IMR-90 (cell line): ENCODE measurements at regions not wholly inside any gene's neighbourhood (a gene's known extent, or its start where the extent isn't known, plus 50 kb on each side); places are given as distances from the start of the nearest gene placed in this dataset.

Experiments used
- ATAC-seq: fragments of 200-7000 bp; cut with Tn5 transposase; 2 replicates; pipeline ENCODE4 v1.9.1; 2020; ENCODE audit warnings: low read depth, mild to moderate bottlenecking, moderate library complexity
- BruUV-seq: library from RNA; stranded (reverse); fragments of 400-500 nt; replicated peaks from 2 replicates; lab custom pipeline; 2021; lab: Mats Ljungman, UMichigan
- CTCF ChIA-PET: fragments of 300-600 bp; formaldehyde crosslinking; extraction: SDS; loops from one replicate; lab custom pipeline; 2021; ENCODE audit warnings: antibody characterized with exemption; lab: Yijun Ruan, JAX
- POLR2A ChIA-PET: fragments of 300-600 bp; sonication (Branson Sonifier 250); formaldehyde crosslinking; loops from one replicate; lab custom pipeline; 2022; ENCODE audit warnings: antibody characterized with exemption; ENCODE audit not compliant: unreplicated experiment; lab: Charles Lee
- DNase-seq: peaks from one replicate; pipeline ENCODE4 v3.0.0; 2013
- H2AFZ ChIP-seq: replicated peaks from 2 replicates; pipeline ENCODE3; 2013; ENCODE audit warnings: low read length, mild to moderate bottlenecking; ENCODE audit not compliant: poor library complexity
- H2AK5ac ChIP-seq: 2 replicates; pipeline ENCODE4 v1.6.1; 2013; ENCODE audit warnings: low read depth, low read length, inconsistent platforms
- H2AK9ac ChIP-seq: replicated peaks from 2 replicates; pipeline ENCODE3; 2013; ENCODE audit warnings: mild to moderate bottlenecking, low read depth, low read length, moderate library complexity; ENCODE audit not compliant: poor library complexity
- H2BK120ac ChIP-seq: 2 replicates; pipeline ENCODE4 v1.6.1; 2013; ENCODE audit warnings: low read depth, low read length, inconsistent platforms
- H2BK15ac ChIP-seq: 3 replicates; pipeline ENCODE4 v1.6.1; 2013; ENCODE audit warnings: low read depth, low read length, inconsistent platforms
- H2BK20ac ChIP-seq: 2 replicates; pipeline ENCODE4 v1.6.1; 2013; ENCODE audit warnings: low read depth, mild to moderate bottlenecking, inconsistent platforms, low read length, moderate library complexity
- H2BK5ac ChIP-seq: 2 replicates; pipeline ENCODE4 v1.6.1; 2013; ENCODE audit warnings: mild to moderate bottlenecking, low read depth, low read length, inconsistent platforms; ENCODE audit not compliant: poor library complexity, severe bottlenecking
- H3K14ac ChIP-seq: replicated peaks from 2 replicates; pipeline ENCODE4 v1.6.1; 2013; ENCODE audit warnings: low read depth, low read length, inconsistent platforms
- H3K18ac ChIP-seq: 2 replicates; pipeline ENCODE4 v1.6.1; 2013; ENCODE audit warnings: low read depth, low read length, control low read depth
- H3K23ac ChIP-seq: 2 replicates; pipeline ENCODE4 v1.6.1; 2013; ENCODE audit warnings: low read depth, low read length, inconsistent platforms
- H3K27ac ChIP-seq: 2 replicates; pipeline ENCODE4 v1.5.1; 2013; ENCODE audit warnings: mild to moderate bottlenecking, control low read depth, low read length; ENCODE audit not compliant: insufficient read depth
- H3K27me3 ChIP-seq: 2 replicates; pipeline ENCODE4 v1.6.1; 2013; ENCODE audit warnings: low read length; ENCODE audit not compliant: control insufficient read depth, insufficient read depth
- H3K36me3 ChIP-seq: 2 replicates; pipeline ENCODE4 v1.6.1; 2013; ENCODE audit warnings: low read length, mixed read lengths; ENCODE audit not compliant: control insufficient read depth, insufficient read depth
- H3K4ac ChIP-seq: 2 replicates; pipeline ENCODE4 v1.6.1; 2013; ENCODE audit warnings: low read depth, low read length, inconsistent platforms
- H3K4me1 ChIP-seq: 2 replicates; pipeline ENCODE4 v1.6.1; 2013; ENCODE audit warnings: low read length, mixed read lengths; ENCODE audit not compliant: control insufficient read depth, insufficient read depth
- H3K4me2 ChIP-seq: 2 replicates; pipeline ENCODE4 v1.6.1; 2013; ENCODE audit warnings: low read depth, mild to moderate bottlenecking, control low read depth, low read length, moderate library complexity
- H3K4me3 ChIP-seq: 2 replicates; pipeline ENCODE4 v1.5.1; 2013; ENCODE audit warnings: low read depth, mild to moderate bottlenecking, control low read depth, low read length, moderate library complexity; ENCODE audit not compliant: insufficient read depth
- H3K56ac ChIP-seq: 2 replicates; pipeline ENCODE4 v1.6.1; 2013; ENCODE audit warnings: low read length, inconsistent platforms; ENCODE audit not compliant: insufficient read depth; ENCODE audit errors: extremely low read depth
- H3K79me1 ChIP-seq, 2 experiments: 2 replicates each; pipeline ENCODE4 v1.6.1; 2013; ENCODE audit warnings: low read length in 2 of 2, inconsistent platforms in 1 of 2, low read depth in 1 of 2
- H3K9ac ChIP-seq: 2 replicates; pipeline ENCODE4 v1.6.1; 2013; ENCODE audit warnings: low read depth, low read length, control low read depth
- H3K9me1 ChIP-seq: 2 replicates; pipeline ENCODE4 v1.6.1; 2013; ENCODE audit warnings: low read length, inconsistent platforms; ENCODE audit not compliant: insufficient read depth
- H3K9me3 ChIP-seq: 2 replicates; pipeline ENCODE4 v1.6.1; 2013; ENCODE audit warnings: low read length; ENCODE audit not compliant: control insufficient read depth, insufficient read depth
- H4K20me1 ChIP-seq: 2 replicates; pipeline ENCODE4 v1.6.1; 2013; ENCODE audit warnings: low read length, inconsistent platforms; ENCODE audit not compliant: insufficient read depth
- H4K5ac ChIP-seq: 2 replicates; pipeline ENCODE4 v1.6.1; 2013; ENCODE audit warnings: mild to moderate bottlenecking, low read depth, low read length, control low read depth
- H4K8ac ChIP-seq, 2 experiments: 2 replicates each; pipeline ENCODE4 v1.6.1; 2013; ENCODE audit warnings: low read depth in 2 of 2, low read length in 2 of 2, control low read depth in 1 of 2, inconsistent platforms in 1 of 2
- H4K91ac ChIP-seq: 2 replicates; pipeline ENCODE4 v1.6.1; 2013; ENCODE audit warnings: low read depth, low read length, inconsistent platforms; ENCODE audit not compliant: insufficient read depth
- MAZ ChIP-seq: IDR thresholded peaks from 2 replicates; pipeline ENCODE4 v1.6.1; 2012; ENCODE audit warnings: low read depth, mild to moderate bottlenecking, low read length, improper control_type of control experiment, moderate library complexity, borderline replicate concordance
- RCOR1 ChIP-seq: IDR thresholded peaks from 2 replicates; pipeline ENCODE4 v1.6.1; 2012; ENCODE audit warnings: mild to moderate bottlenecking, low read length, improper control_type of control experiment; ENCODE audit not compliant: insufficient replicate concordance
- WGBS, 2 experiments: methylation state at CpG; one replicate each; pipeline versions ENCODE4 v1.1.5 to v1.1.7; 2013; ENCODE audit warnings: missing lambda C conversion rate in 2 of 2; ENCODE audit not compliant: insufficient read length in 1 of 2; ENCODE audit errors: extremely low coverage in 2 of 2; 5-methylcytosine and 5-hydroxymethylcytosine counted together
- dilution Hi-C: fragments of 300-500 bp; cut with HindIII; formaldehyde crosslinking; loops from one replicate; pipeline ENCODE4 v1.14.3; 2018; ENCODE audit warnings: low sequenced_read_pairs; ENCODE audit not compliant: unreplicated experiment
- in situ Hi-C: fragments of 300-500 bp; cut with MboI; formaldehyde crosslinking; loops from 3 replicates; pipeline ENCODE4 v1.14.3; 2019; ENCODE audit warnings: low sequenced_read_pairs, inconsistent platforms, mixed read lengths
- intact Hi-C: fragments of 100-400 bp; cut with micrococcal nuclease; formaldehyde crosslinking; loops from 2 replicates; pipeline ENCODE4 v1.10.0; 2022
- TF ChIP-seq, protein P1 (sequence below): fragments of 150-350 bp; IDR thresholded peaks from 2 replicates; pipeline ENCODE4 v1.6.1; 2016; ENCODE audit warnings: low read depth, mild to moderate bottlenecking, low read length, moderate library complexity, borderline replicate concordance

DNA sequence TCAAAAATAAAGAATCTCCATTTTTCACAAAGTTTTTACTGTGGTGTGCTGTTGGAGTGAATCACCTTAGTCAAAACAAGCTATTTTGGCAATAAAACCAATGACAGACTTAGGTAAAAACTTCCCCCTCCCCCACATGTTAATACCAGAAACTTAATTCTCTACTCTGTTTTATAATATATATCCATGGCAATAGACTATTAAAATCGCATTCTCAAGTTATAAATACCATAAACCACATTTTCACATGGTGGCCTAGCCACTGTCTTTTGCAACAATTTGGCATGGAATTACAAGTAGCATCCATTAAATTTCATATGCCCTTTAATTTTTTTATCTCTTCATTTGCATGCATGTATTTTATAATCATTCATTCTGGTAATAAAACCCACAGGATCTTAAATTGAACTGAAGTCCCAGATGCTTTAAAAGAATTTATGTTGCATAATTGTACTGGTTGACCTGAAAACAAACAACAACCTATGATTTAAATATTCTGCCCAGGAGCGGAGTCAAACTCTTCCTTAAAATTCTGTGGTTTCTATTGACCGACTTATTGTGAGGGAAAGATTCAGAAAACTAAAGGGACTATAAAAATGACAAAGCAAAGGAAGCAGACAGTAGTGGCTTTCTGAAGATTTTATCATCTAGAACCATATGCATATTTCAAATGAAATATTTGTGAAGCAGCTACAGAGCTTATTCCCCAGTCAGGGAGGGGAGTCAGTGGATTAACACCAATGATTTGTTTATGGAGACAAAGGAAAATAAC lies 229.0 kb upstream of the TBL1XR1 start:
- no peak overlapping the region for H3K4me2 ChIP-seq

More for the DNA sequence above, 229.0 kb upstream of the TBL1XR1 start:
- dilution Hi-C loops (no loop called here), intact Hi-C loops (no loop called here), in situ Hi-C loops (no loop called here)
- H2BK120ac ChIP-seq = no peak overlapping the region
- H2BK5ac ChIP-seq = no peak overlapping the region
- no peak overlapping the region for H3K56ac ChIP-seq
- H2AK5ac ChIP-seq = no peak overlapping the region
- no peaks in the 10 kb centered on the region; the same call in 1 of the 2 replicates for H3K9me3 ChIP-seq
- H2BK20ac ChIP-seq = no peak overlapping the region
- ChIA-PET CTCF (no interaction called here), POLR2A (no interaction called here)
- H2AFZ ChIP-seq = no peak overlapping the region
- no peaks in the 10 kb centered on the region for H3K4me1 ChIP-seq
- H3K18ac ChIP-seq = no peak overlapping the region
- no TSS peak for BruUV-seq
- no peak overlapping the region for H3K23ac ChIP-seq
- H2BK15ac ChIP-seq = no peak overlapping the region
- no peak overlapping the region for H3K9ac ChIP-seq
- H4K5ac ChIP-seq = no peak overlapping the region
- H3K14ac ChIP-seq = no peak overlapping the region
- H3K4ac ChIP-seq = no peak overlapping the region
- no peak overlapping the region for H2AK9ac ChIP-seq
- no peaks in the 10 kb centered on the region for H3K9me1 ChIP-seq
- no peaks in the 10 kb centered on the region for H3K79me1 ChIP-seq
- no peak overlapping the region for H3K4me3 ChIP-seq
- DNase-seq = no peak
- no peak for TF ChIP-seq MAZ
- no peak for TF ChIP-seq RCOR1
- TF ChIP-seq, protein P1, sequence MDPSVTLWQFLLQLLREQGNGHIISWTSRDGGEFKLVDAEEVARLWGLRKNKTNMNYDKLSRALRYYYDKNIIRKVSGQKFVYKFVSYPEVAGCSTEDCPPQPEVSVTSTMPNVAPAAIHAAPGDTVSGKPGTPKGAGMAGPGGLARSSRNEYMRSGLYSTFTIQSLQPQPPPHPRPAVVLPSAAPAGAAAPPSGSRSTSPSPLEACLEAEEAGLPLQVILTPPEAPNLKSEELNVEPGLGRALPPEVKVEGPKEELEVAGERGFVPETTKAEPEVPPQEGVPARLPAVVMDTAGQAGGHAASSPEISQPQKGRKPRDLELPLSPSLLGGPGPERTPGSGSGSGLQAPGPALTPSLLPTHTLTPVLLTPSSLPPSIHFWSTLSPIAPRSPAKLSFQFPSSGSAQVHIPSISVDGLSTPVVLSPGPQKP = no peak
- no CpG with 5 or more reads among the region's 3 CpGs for WGBS, 2 experiments
- H4K91ac ChIP-seq = no peak overlapping the region
- H3K36me3 ChIP-seq = no peaks in the 10 kb centered on the region
- no peak overlapping the region for H4K8ac ChIP-seq
- H3K27me3 ChIP-seq = no peaks in the 10 kb centered on the region; the same call in 1 of the 2 replicates
- no peak for ATAC-seq
- no peak overlapping the region for H3K27ac ChIP-seq
- H4K20me1 ChIP-seq = no peaks in the 10 kb centered on the region
